ENCODE measurements at regions not wholly inside any gene's neighbourhood (a gene's known extent, or its start where the extent isn't known, plus 50 kb on each side); places are given as distances from the start of the nearest gene placed in this dataset.

DNA sequence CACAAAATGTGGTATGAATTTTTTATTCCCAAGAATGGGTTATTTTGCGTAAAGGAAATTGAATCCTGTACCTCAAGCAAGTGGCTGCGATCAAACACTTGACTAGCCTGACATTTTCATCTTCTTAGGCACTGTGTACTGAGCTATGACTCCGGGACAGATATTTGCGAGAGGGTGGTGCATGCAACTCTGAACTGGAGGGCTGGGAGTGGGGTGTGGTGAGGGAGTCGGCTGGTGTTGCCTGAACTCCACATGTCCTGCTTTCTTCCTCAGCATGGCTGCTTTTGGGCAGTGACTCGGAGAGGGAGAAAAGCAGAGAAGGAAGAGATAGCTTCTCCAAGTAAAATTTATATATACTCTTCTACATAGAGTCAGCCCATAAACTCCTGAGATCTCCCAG lies 68.5 kb upstream of the GATB start:
- DNase-seq = no peak

DNA sequence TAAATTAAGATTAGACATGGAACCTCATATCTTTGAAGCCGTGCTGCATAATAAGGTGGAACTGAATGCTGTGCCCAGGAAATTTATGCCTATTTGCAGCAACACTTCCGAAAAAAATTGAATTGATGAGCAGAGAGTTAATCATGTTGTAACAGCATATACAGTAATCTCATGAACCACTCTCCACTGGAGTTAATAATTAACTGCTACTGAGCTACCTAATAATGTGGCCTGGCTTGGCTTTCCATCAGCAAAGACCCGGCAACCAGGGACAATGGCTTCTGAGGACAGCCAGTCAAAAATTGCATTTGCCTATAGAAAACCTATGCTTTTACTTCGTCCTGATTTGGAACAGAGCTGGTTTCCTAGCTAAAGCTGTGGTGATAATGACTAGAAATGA lies 63.8 kb upstream of the GATB start:
- DNase-seq = no peak

DNA sequence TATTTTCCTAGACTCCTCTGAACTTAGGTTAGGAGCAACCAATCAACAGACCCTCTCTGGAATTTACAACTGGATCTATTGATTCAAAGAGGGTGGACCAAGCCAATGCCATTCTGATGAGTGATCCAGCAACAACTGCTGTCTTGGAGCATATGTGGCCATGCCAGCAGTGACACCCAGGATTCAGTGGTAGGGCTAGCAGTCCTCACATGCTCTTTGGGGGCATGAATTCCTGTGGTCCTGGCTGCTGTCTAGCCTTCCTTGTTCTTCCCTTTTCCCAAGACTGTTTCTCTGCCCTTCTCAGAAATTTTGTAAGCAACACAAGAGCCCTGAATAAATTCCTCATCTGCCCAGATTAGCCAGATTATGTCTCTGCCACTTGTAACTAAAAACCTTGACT lies 61.5 kb upstream of the GATB start:
- DNase-seq = no peak

DNA sequence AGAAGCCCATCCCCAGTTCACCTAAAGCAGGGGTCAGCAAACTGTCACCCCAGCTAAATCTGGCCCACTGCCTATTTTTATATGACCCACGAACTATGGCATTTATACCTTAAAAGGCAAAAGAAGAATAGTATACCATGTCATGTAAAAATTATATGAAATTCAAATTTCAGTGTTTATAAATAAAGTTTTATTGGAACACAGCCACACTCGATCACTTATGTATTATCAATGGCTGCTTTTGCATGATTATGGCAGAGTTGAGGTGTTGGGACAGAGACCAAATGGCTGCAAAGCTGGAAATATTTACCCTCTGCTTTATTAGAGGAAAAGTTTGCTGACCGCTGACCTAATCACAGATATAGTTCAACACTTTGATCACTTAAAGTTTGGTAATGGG lies 59.2 kb upstream of the GATB start:
- DNase-seq = no peak

DNA sequence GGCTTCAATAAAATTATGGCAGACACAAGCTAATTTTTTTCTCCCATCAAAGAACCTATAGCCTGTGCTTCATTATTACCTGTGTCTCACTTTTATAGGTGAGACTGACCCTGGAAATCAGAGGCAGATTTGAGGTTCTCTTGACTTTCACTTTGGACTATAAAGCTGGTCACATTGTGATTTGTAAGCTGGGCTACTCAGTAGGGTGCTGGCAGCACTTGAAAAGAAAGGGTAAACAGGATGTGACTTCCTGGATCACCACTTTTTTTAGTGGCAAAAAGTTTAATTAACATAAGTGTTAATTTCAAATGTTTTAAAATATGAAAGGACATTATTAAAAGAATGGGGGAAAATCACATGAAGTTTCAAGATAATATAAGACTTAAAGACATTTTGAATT lies 50.6 kb upstream of the GATB start:
- no peak for DNase-seq
